Progenitor cell of endocrine pancreas (in vitro differentiated cells): ENCODE measurements at regions not wholly inside any gene's neighbourhood (a gene's known extent, or its start where the extent isn't known, plus 50 kb on each side); places are given as distances from the start of the nearest gene placed in this dataset.

Source experiments
- DNase-seq: peaks from one replicate; pipeline ENCODE4 v3.0.0; 2021; ENCODE audit warnings: low spot score; ENCODE audit not compliant: unreplicated experiment
- H3K27ac Mint-ChIP-seq: 2 replicates; pipeline ENCODE4 v1.8.0; 2021; ENCODE audit warnings: mild to moderate bottlenecking, moderate library complexity, mixed read lengths
- H3K27me3 Mint-ChIP-seq: 2 replicates; pipeline ENCODE4 v1.8.0; 2021; ENCODE audit warnings: mixed read lengths
- H3K36me3 Mint-ChIP-seq: 2 replicates; pipeline ENCODE4 v1.8.0; 2022; ENCODE audit warnings: mixed read lengths; ENCODE audit not compliant: insufficient read depth
- H3K4me1 Mint-ChIP-seq: 2 replicates; pipeline ENCODE4 v1.8.0; 2021; ENCODE audit warnings: low read depth, mixed read lengths
- H3K4me3 Mint-ChIP-seq: 2 replicates; pipeline ENCODE4 v1.8.0; 2021; ENCODE audit warnings: low read depth, mild to moderate bottlenecking, moderate library complexity, mixed read lengths
- H3K9me3 Mint-ChIP-seq: 2 replicates; pipeline ENCODE4 v1.8.0; 2021; ENCODE audit warnings: low read depth, mixed read lengths
- CTCF ChIP-seq: fragments of 200-600 bp; sonication (generic); IDR thresholded peaks from one replicate; pipeline ENCODE4 v1.5.0; 2021; ENCODE audit warnings: antibody characterized with exemption, mild to moderate bottlenecking; ENCODE audit not compliant: unreplicated experiment

- no peak for DNase-seq
- H3K4me1 Mint-ChIP-seq: no peaks in the 10 kb centered on the region
- H3K4me3 Mint-ChIP-seq: no peak overlapping the region
- H3K27ac Mint-ChIP-seq: no peak overlapping the region
- peaks cover 2% of the 10 kb centered on the region for H3K36me3 Mint-ChIP-seq
- TF ChIP-seq CTCF: no peak
- H3K27me3 Mint-ChIP-seq: peaks cover 15% of the 10 kb centered on the region
- peaks cover 3% of the 10 kb centered on the region for H3K9me3 Mint-ChIP-seq
Measured at GRCh38 chr11:129738242-129738641, 77.4 kb upstream of the TMEM45B start.

- Mint-ChIP-seq H3K9me3 (peaks cover 3% of the 10 kb centered on the region), H3K36me3 (peaks cover 2% of the 10 kb centered on the region), H3K27me3 (peaks cover 7% of the 10 kb centered on the region), H3K27ac (no peak overlapping the region), H3K4me3 (no peak overlapping the region), H3K4me1 (no peaks in the 10 kb centered on the region)
- no peak for TF ChIP-seq CTCF
- no peak for DNase-seq
Measured at GRCh38 chr11:129739339-129739738, 76.3 kb upstream of the TMEM45B start.

GRCh38 chr11:129740125-129740719 lies 75.4 kb upstream of the TMEM45B start:
- Mint-ChIP-seq H3K27ac (no peak overlapping the region), H3K36me3 (peaks cover 2% of the 10 kb centered on the region), H3K4me3 (no peak overlapping the region)

GRCh38 chr11:129743112-129743815 lies 72.4 kb upstream of the TMEM45B start:
- no peak for DNase-seq
- TF ChIP-seq CTCF: no peak
- Mint-ChIP-seq H3K4me1 (peaks cover 2% of the 10 kb centered on the region), H3K27me3 (peaks cover 8% of the 10 kb centered on the region), H3K4me3 (no peak overlapping the region), H3K9me3 (no peaks in the 10 kb centered on the region), H3K27ac (no peak overlapping the region), H3K36me3 (no peaks in the 10 kb centered on the region)

More at GRCh38 chr11:129740125-129740719, 75.4 kb upstream of the TMEM45B start:
- TF ChIP-seq CTCF: no peak
- DNase-seq: no peak
- Mint-ChIP-seq H3K4me1 (no peaks in the 10 kb centered on the region), H3K9me3 (peaks cover 3% of the 10 kb centered on the region), H3K27me3 (peaks cover 5% of the 10 kb centered on the region)

GRCh38 chr11:129747071-129747470 lies 68.6 kb upstream of the TMEM45B start:
- H3K4me3 Mint-ChIP-seq: no peak overlapping the region
- no peak for DNase-seq
- no peak for TF ChIP-seq CTCF
- H3K4me1 Mint-ChIP-seq: peaks cover 2% of the 10 kb centered on the region
- no peak overlapping the region for H3K27ac Mint-ChIP-seq
- H3K9me3 Mint-ChIP-seq: no peaks in the 10 kb centered on the region
- peaks cover 21% of the 10 kb centered on the region for H3K27me3 Mint-ChIP-seq
- H3K36me3 Mint-ChIP-seq: no peaks in the 10 kb centered on the region
